Epithelial cell of esophagus (primary cell): ENCODE measurements at regions not wholly inside any gene's neighbourhood (a gene's known extent, or its start where the extent isn't known, plus 50 kb on each side); places are given as distances from the start of the nearest gene placed in this dataset.

Source experiments
- DNase-seq: peaks from one replicate; pipeline ENCODE4 v3.0.0; 2010; ENCODE audit warnings: low read depth
- H3K4me3 ChIP-seq: 2 replicates; pipeline ENCODE4 v1.5.1; 2011; ENCODE audit warnings: mild to moderate bottlenecking, low read length, control low read depth
- CTCF ChIP-seq: IDR thresholded peaks from 2 replicates; pipeline ENCODE4 v1.5.1; 2011; ENCODE audit warnings: low read depth, mild to moderate bottlenecking, low read length, control low read depth, inconsistent platforms; ENCODE audit not compliant: insufficient read depth; ENCODE audit errors: missing control alignments

- DNase-seq: no peak
Measured at GRCh38 chr3:174598885-174599439, 260.2 kb upstream of the NAALADL2 start.

GRCh38 chr3:174613173-174613572, 246.0 kb upstream of the NAALADL2 start:
- DNase-seq: peak; percentile 4
- no peak for TF ChIP-seq CTCF
- no peak overlapping the region for H3K4me3 ChIP-seq

More at GRCh38 chr3:174598885-174599439, 260.2 kb upstream of the NAALADL2 start:
- no peak for TF ChIP-seq CTCF
- no peak overlapping the region for H3K4me3 ChIP-seq

GRCh38 chr3:174614036-174614435, 245.1 kb upstream of the NAALADL2 start:
- no peak for DNase-seq
- H3K4me3 ChIP-seq: no peak overlapping the region
- no peak for TF ChIP-seq CTCF

GRCh38 chr3:174618368-174619080, 240.6 kb upstream of the NAALADL2 start:
- TF ChIP-seq CTCF: no peak
- H3K4me3 ChIP-seq: no peak overlapping the region
- no peak for DNase-seq

- no peak overlapping the region for H3K4me3 ChIP-seq
- no peak for TF ChIP-seq CTCF
- no peak for DNase-seq
Measured at GRCh38 chr3:174619239-174619638, 239.9 kb upstream of the NAALADL2 start.

- TF ChIP-seq CTCF: peak; percentile 34
- no peak overlapping the region for H3K4me3 ChIP-seq
- peak; percentile 44 for DNase-seq
Measured at GRCh38 chr3:174620138-174620537, 239.0 kb upstream of the NAALADL2 start.

- no peak overlapping the region for H3K4me3 ChIP-seq
- no peak for TF ChIP-seq CTCF
- DNase-seq: no peak
Measured at GRCh38 chr3:174620855-174621472, 238.2 kb upstream of the NAALADL2 start.
